A549 (cell line): ENCODE measurements at regions not wholly inside any gene's neighbourhood (a gene's known extent, or its start where the extent isn't known, plus 50 kb on each side); places are given as distances from the start of the nearest gene placed in this dataset.

Experiments used
- CTCF ChIP-seq: fragments of >200 bp; sonication (Bioruptor Twin); formaldehyde crosslinking; IDR thresholded peaks from 3 replicates; pipeline ENCODE4 v1.5.1; 2016
- HMGXB4 ChIP-seq: fragments of 250-450 bp; sonication (Bioruptor Pico); IDR thresholded peaks from 2 replicates; pipeline ENCODE4 v1.5.0; 2021; ENCODE audit warnings: mild to moderate bottlenecking, moderate library complexity, borderline replicate concordance
- HOXA7 ChIP-seq: fragments of 250-450 bp; sonication (Bioruptor Pico); IDR thresholded peaks from 2 replicates; pipeline ENCODE4 v1.5.0; 2020; ENCODE audit warnings: mild to moderate bottlenecking, moderate library complexity
- POLR2A ChIP-seq: IDR thresholded peaks from 2 replicates; pipeline ENCODE4 v1.6.1; 2012; ENCODE audit warnings: mild to moderate bottlenecking, low read length

DNA sequence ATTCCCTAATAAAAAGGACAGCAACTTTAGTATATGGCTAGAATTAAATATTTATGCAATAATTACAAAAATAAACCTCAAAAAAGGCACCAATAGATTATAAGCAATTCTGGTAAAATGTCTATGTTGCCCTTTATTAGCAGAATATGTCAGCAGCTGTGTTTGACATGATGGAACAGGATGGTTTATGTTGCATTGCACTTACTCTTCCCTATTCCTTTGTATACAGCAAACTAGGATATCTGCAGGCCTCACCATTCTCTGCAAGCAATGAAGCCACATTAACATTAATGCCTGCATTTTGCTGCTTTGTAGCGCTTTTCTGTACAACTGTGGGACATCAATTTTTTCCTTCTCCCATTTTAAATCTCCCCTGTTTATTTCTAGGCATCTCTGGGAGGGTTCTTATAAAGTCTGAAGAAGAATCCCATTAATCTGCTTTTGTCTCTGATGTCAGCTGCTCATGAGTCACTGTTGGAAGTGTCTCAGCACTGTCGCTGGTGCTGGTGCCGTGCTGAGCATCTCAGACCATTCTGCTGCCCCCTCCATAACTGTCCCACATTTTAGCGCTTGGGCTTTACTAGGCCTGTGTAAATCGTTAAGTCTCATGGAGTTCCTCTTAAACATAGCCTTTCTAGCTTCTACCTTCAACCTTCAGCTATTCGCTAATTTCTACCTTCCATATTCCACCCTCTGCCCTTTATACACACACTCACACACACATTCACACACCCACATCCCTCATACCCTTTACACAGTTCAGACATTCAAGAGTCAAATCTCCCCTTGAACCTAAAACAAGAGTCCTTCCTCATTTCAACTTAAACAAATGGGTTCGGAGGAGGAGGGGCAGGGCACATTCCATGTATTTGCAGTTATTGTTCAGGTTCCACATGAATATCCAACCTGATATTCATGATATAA is 64.4 kb upstream of the TRHDE start:
- TF ChIP-seq HOXA7 (CRISPR knock-in tag): no peak
- no peak for TF ChIP-seq POLR2A
- TF ChIP-seq CTCF: no peak
- no peak for TF ChIP-seq HMGXB4 (CRISPR knock-in tag)
